GM23248 (cell line): ENCODE measurements at regions not wholly inside any gene's neighbourhood (a gene's known extent, or its start where the extent isn't known, plus 50 kb on each side); places are given as distances from the start of the nearest gene placed in this dataset.

Experiments used
- EZH2 ChIP-seq: fragments of 200-600 bp; sonication (generic); IDR thresholded peaks from 2 replicates; pipeline ENCODE4 v1.6.1; 2018; ENCODE audit warnings: antibody characterized with exemption, mild to moderate bottlenecking; ENCODE audit not compliant: insufficient read depth, poor library complexity, severe bottlenecking
- EZH2phosphoT487 ChIP-seq: fragments of 200-600 bp; sonication (generic); IDR thresholded peaks from 2 replicates; pipeline ENCODE4 v1.6.1; 2018; ENCODE audit warnings: antibody characterized with exemption, moderate library complexity, mild to moderate bottlenecking, low read depth; ENCODE audit not compliant: insufficient read depth

DNA sequence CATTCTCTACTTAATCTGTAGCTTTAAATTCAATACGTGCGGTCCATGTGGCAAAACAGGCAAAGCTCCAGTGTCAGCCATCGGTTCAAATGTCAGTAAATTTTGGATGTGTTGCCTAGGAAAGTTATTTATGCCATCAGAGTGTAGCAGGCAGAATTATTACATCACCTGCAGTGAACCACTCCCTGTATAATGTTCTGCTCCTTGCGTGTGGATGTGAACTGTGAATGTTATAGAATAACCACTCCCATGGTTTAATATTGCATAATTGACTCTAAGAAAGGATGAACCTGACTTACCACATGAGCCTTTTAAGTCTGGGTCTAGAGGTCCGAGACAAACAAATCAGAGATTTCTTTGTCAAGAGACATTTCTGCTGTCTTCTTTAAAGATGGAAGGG lies 145.5 kb downstream of the GOLIM4 start:
- TF ChIP-seq EZH2 (no peak), EZH2phosphoT487 (no peak)
